GM18505 (cell line): ENCODE measurements at regions not wholly inside any gene's neighbourhood (a gene's known extent, or its start where the extent isn't known, plus 50 kb on each side); places are given as distances from the start of the nearest gene placed in this dataset.
"Not testable (repeated sequence)": the region's sequence is repeated elsewhere in the genome, so short reads cannot be mapped to it uniquely, and the experiment has no call there.

ENCODE experiments used
- ATAC-seq: cut with Tn5 transposase; IDR thresholded peaks from one replicate; pipeline ENCODE4 v1.9.1; 2021; ENCODE audit not compliant: unreplicated experiment
- POLR2A ChIP-seq: IDR thresholded peaks from 4 replicates; pipeline ENCODE4 v1.6.1; 2011; ENCODE audit warnings: borderline replicate concordance; ENCODE audit not compliant: insufficient read depth, insufficient read length; ENCODE audit errors: extremely low read depth

GRCh38 chr12:68434391-68435298 is 102.5 kb upstream of the MDM1 start:
- no peak for TF ChIP-seq POLR2A
- no peak for ATAC-seq

- TF ChIP-seq POLR2A = no peak
- ATAC-seq = no peak
Measured at GRCh38 chr12:68435299-68435637, 103.1 kb upstream of the MDM1 start.

- no peak for TF ChIP-seq POLR2A
- ATAC-seq = no peak
Measured at GRCh38 chr12:68435816-68436215, 103.7 kb upstream of the MDM1 start.

- no peak for TF ChIP-seq POLR2A
- ATAC-seq = no peak
Measured at GRCh38 chr12:68438601-68439000, 106.4 kb upstream of the MDM1 start.

- no peak for ATAC-seq
- TF ChIP-seq POLR2A = no peak
Measured at GRCh38 chr12:68439368-68440045, 107.3 kb upstream of the MDM1 start.

GRCh38 chr12:68440068-68440581 is 108.0 kb upstream of the MDM1 start:
- ATAC-seq = no peak

GRCh38 chr12:68441167-68441566 is 109.0 kb upstream of the MDM1 start:
- no peak for ATAC-seq

More at GRCh38 chr12:68440068-68440581, 108.0 kb upstream of the MDM1 start:
- no peak for TF ChIP-seq POLR2A

GRCh38 chr12:68442353-68442972 is 110.3 kb upstream of the MDM1 start:
- not testable (repeated sequence) for ATAC-seq

More at GRCh38 chr12:68441167-68441566, 109.0 kb upstream of the MDM1 start:
- no peak for TF ChIP-seq POLR2A

GRCh38 chr12:68443695-68444094 is 111.5 kb upstream of the MDM1 start:
- ATAC-seq = not testable (repeated sequence)

GRCh38 chr12:68445824-68446223 is 113.7 kb upstream of the MDM1 start:
- ATAC-seq = no peak
- no peak for TF ChIP-seq POLR2A

- TF ChIP-seq POLR2A = no peak
Measured at GRCh38 chr12:68446384-68446783, 114.2 kb upstream of the MDM1 start.

GRCh38 chr12:68446901-68447796 is 115.0 kb upstream of the MDM1 start:
- no peak for TF ChIP-seq POLR2A
- ATAC-seq = no peak

More at GRCh38 chr12:68446384-68446783, 114.2 kb upstream of the MDM1 start:
- ATAC-seq = no peak

GRCh38 chr12:68447797-68448260 is 115.7 kb upstream of the MDM1 start:
- ATAC-seq = no peak
- TF ChIP-seq POLR2A = no peak

GRCh38 chr12:68449196-68449595 is 117.0 kb upstream of the MDM1 start:
- TF ChIP-seq POLR2A = no peak
- ATAC-seq = no peak
